Skeletal muscle tissue (tissue), 3 donors: ENCODE measurements at regions not wholly inside any gene's neighbourhood (a gene's known extent, or its start where the extent isn't known, plus 50 kb on each side); places are given as distances from the start of the nearest gene placed in this dataset.

Source experiments
- H3K27ac ChIP-seq: one replicate; pipeline ENCODE4 v1.7.0; 2013; ENCODE audit warnings: mild to moderate bottlenecking, low read depth, low read length, inconsistent platforms
- H3K27me3 ChIP-seq, 3 donors: one replicate each; pipeline ENCODE4 v1.7.0; 2013; ENCODE audit warnings: low read length in 3 of 3; ENCODE audit not compliant: control insufficient read depth in 3 of 3, insufficient read depth in 3 of 3
- H3K36me3 ChIP-seq, 3 donors: one replicate each; pipeline ENCODE4 v1.7.0; 2013; ENCODE audit warnings: low read length in 3 of 3; ENCODE audit not compliant: control insufficient read depth in 3 of 3, insufficient read depth in 3 of 3
- H3K4me1 ChIP-seq, 3 donors: one replicate each; pipeline ENCODE4 v1.7.0; 2013; ENCODE audit warnings: low read length in 3 of 3, mild to moderate bottlenecking in 3 of 3; ENCODE audit not compliant: control insufficient read depth in 3 of 3, insufficient read depth in 3 of 3
- H3K4me3 ChIP-seq, 3 donors: one replicate each; pipeline ENCODE4 v1.7.0; 2013; ENCODE audit warnings: low read length in 3 of 3
- H3K9ac ChIP-seq, 3 donors: one replicate each; pipeline ENCODE4 v1.7.0; 2013; ENCODE audit warnings: low read length in 3 of 3, mild to moderate bottlenecking in 3 of 3, moderate library complexity in 2 of 3, low read depth in 1 of 3
- H3K9me3 ChIP-seq, 3 donors: one replicate each; pipeline ENCODE4 v1.7.0; 2013; ENCODE audit warnings: low read length in 3 of 3; ENCODE audit not compliant: control insufficient read depth in 3 of 3
- donor health status: Osteomylitis.

DNA sequence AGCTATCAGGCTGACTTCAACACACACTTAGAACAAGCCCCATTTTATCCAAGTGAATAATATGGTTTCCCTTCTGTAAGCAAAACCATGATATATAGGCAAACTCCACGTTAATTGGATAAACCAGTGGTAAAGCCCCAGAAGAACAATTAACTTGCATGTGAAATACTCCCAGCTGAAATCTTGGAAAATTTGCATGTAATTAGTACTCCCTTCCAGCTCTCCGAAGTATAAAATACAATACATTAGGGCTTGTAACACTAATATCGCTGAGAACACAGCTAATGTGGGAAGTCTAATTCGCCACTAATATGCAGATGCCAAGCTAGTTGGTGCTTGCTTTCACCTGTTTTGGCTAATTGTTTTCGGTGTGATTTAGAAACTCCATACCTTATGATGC, 859.0 kb upstream of the AUTS2 start:
- no peaks in the 10 kb centered on the region for H3K9me3 ChIP-seq
- no peak overlapping the region for H3K27ac ChIP-seq
- no peaks in the 10 kb centered on the region for H3K36me3 ChIP-seq
- no peak overlapping the region for H3K4me3 ChIP-seq
- no peaks in the 10 kb centered on the region for H3K4me1 ChIP-seq
- no peaks in the 10 kb centered on the region for H3K27me3 ChIP-seq
- no peak overlapping the region for H3K9ac ChIP-seq

DNA sequence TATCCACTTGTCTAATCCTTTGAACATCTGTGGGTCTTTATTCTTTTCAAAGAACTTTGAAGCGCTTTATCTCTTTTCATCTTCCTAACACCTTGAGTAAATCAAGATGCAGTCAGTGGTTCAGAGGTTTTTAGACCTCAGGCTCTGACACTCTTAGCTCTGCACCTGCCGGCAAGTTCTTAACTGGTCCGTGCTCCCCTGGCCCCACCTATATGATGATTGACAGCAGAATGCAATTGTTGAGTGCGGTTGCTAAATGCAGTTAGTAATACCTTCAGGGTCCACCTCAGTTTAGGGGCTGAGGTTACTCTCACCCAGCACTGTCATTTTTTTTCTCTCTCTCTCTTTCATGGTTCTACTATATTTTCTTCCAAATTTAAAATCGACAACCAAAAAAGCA, 854.2 kb upstream of the AUTS2 start:
- H3K9me3 ChIP-seq, result peaks cover 0 to 2% (median 0%) of the 10 kb centered on the region in 3 donors
- H3K27me3 ChIP-seq, result no peaks in the 10 kb centered on the region
- no peaks in the 10 kb centered on the region for H3K4me1 ChIP-seq
- no peak overlapping the region for H3K9ac ChIP-seq
- no peaks in the 10 kb centered on the region for H3K36me3 ChIP-seq
- no peak overlapping the region for H3K4me3 ChIP-seq
- H3K27ac ChIP-seq, result no peak overlapping the region

DNA sequence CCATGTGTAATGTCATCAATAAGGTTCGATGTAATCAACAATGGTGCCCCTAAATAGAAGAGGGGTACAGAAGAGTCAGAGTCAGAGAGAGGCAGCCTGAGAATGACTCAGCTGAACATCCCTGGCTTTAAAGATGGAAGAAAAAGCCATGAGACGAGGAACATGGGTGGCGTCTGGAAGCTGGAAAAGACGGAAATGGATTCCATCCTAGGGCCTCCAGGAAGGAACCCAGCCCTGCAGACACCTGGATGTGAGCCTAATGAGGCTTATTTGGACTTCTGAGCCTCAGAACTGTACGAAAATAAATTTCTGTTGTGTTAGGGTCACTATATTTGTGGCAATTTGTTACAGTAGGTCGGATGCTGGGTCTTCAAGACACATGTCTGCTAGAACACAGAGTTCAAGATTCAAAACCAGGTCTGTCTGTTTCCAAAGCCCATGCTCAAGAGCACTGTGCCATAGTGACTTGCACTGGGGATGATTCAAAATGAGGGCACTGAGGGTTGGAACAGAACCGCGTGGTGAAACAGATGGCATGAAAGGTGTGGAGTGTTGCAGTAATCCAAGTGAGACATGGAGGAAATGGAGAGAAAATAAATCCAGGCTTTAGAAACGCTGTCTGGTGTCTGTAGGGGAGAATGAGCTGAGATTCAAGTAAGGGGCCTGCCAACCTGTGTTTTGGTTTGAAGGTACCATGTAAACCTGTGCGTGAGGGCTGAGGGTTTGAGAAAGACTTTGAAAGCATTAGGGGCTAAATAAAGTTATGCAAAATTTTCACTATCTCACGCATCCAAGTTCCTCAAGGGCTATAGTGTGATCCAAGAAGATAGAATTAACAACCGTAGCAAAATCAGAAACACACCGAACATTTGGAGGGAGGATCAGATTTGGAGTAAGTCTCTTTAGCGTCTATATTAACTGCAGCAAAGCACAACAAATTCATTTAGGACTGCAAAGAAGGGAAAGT, 849.1 kb upstream of the AUTS2 start:
- Histone ChIP-seq H3K4me3 (no peak overlapping the region), H3K27ac (no peak overlapping the region), H3K9ac (no peak overlapping the region), H3K36me3 (no peaks in the 10 kb centered on the region), H3K9me3 (peaks cover 0 to 2% (median 0%) of the 10 kb centered on the region in 3 donors), H3K27me3 (no peaks in the 10 kb centered on the region), H3K4me1 (peaks cover 0 to 2% (median 0%) of the 10 kb centered on the region in 3 donors)

DNA sequence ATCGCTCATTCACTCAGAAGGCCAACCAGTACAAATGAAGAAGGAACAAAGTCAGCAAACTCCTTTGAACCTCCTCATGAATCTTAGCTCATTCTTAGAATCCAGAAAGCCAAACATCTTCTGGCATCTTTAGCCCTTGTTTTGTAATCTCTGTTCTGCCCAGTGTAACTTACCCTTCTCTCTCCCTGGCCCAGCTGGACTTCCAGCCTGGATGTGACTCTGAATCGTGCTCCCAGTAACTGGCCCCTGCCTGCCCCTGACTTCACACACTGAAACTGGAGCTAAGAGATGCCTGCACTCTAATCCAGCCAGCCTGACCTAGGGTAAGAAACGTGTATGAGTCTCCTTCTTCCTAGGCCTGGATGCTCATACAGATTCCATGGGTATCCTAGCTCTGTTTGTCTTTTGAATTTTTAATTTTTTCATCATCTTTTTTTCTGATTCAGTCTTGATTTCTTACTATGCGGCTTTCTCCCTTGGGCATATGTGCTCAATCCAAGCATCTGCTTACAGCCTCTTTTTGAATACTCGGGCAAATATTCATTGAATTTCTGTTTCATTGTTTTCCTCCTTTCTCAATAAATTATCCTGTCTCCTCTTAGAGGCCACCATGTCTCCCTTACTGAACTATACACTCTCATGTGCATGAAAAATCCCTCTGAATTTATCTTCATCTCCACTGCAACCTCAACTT, 845.6 kb upstream of the AUTS2 start:
- Histone ChIP-seq H3K4me1 (peaks cover 0 to 2% (median 0%) of the 10 kb centered on the region in 3 donors), H3K36me3 (no peaks in the 10 kb centered on the region), H3K27ac (no peak overlapping the region), H3K9me3 (peaks cover 0 to 2% (median 0%) of the 10 kb centered on the region in 3 donors), H3K4me3 (no peak overlapping the region), H3K9ac (no peak overlapping the region), H3K27me3 (no peaks in the 10 kb centered on the region)

DNA sequence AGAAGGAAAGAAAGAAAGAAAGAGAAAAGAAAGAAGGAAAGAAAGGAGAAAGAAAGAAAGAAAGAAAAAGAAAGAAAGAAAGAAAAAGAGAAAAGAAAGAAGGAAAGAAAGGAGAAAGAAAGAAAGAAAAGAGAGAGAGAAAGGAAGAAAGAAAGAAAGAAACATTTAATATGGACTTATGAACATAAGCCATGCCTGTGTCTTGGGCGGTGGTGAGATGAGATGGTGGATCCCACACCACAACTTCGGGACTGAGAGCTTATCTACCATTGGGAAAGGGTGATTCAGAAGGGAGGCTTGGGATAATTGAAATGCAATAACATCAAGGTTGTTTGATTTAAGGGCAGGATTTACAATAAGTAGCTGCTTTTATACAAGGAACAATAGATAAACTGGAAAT, 843.9 kb upstream of the AUTS2 start:
- Histone ChIP-seq H3K27me3 (no peaks in the 10 kb centered on the region), H3K27ac (no peak overlapping the region), H3K4me3 (no peak overlapping the region), H3K36me3 (no peaks in the 10 kb centered on the region), H3K9me3 (no peaks in the 10 kb centered on the region), H3K9ac (no peak overlapping the region), H3K4me1 (peaks cover 0 to 2% (median 0%) of the 10 kb centered on the region in 3 donors)

DNA sequence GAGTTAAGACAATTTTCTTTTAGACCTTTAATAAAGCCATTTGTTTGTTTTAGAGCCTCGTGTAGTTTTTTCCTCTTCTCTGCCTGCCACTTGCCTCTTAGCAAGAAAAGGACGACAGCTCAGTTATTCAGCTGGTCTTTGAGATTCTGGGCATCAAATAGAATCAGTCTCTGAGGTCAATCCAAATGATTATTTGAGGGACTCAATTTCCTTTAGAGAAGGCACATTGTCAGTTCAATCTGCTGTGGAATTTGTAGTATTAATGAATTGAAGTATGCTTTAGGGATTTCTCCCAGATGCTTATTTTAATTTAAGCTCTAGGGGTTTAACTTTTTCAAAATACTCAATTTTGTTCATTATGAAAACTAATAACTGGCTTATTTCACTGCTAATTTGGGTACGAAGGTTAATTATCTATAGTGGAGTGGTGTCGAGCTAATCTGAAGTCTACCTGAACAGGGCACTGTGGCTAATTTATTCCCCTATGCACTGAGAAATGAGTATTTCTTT, 841.2 kb upstream of the AUTS2 start:
- H3K9me3 ChIP-seq, result no peaks in the 10 kb centered on the region
- peaks cover 0 to 2% (median 0%) of the 10 kb centered on the region in 3 donors for H3K4me1 ChIP-seq
- no peak overlapping the region for H3K4me3 ChIP-seq
- H3K27ac ChIP-seq, result no peak overlapping the region
- no peak overlapping the region for H3K9ac ChIP-seq
- no peaks in the 10 kb centered on the region for H3K27me3 ChIP-seq
- no peaks in the 10 kb centered on the region for H3K36me3 ChIP-seq

DNA sequence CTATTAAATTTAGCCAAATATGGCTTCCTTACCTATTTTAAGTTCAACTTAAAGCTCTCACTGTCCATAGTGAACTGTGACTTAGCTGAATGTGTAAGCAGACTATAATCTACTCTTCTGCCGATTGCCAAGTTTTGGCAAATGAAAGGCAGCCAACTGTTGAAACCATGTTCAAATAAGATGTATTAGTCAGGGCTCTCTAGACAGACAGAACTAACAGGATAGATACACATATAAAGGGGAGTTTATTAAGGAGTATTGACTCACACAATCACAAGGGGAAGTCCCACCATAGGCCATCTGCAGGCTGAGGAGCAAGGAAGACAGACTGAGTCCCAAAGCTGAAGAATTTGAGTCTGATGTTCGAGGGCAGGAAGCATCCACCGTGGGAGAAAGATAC, 837.7 kb upstream of the AUTS2 start:
- Histone ChIP-seq H3K27me3 (no peaks in the 10 kb centered on the region), H3K36me3 (no peaks in the 10 kb centered on the region), H3K4me1 (no peaks in the 10 kb centered on the region), H3K9ac (no peak overlapping the region), H3K9me3 (peaks cover 0 to 8% (median 2%) of the 10 kb centered on the region in 3 donors), H3K27ac (no peak overlapping the region), H3K4me3 (no peak overlapping the region)

DNA sequence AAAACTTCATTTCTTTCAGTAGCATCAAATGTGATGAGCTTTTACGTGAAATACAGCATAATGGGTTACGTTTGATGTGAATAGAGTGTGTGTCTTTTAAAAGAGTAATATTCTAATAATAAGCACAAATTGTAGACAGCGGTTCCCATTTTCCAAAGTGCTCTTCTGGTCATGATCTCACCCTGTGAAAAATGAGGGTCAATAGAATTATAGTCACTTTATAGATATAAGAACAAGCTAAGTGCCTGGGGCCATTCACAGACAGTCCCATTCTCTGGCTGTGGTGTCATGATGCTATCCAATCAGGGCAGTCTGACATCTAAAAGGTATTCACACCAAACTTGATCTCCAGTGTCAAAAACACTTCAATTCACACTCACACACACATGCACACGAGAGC, 830.8 kb upstream of the AUTS2 start:
- Histone ChIP-seq H3K9me3 (peaks cover 0 to 7% (median under 1%) of the 10 kb centered on the region in 3 donors), H3K27ac (no peak overlapping the region), H3K4me3 (no peak overlapping the region), H3K9ac (no peak overlapping the region), H3K4me1 (no peaks in the 10 kb centered on the region), H3K36me3 (no peaks in the 10 kb centered on the region), H3K27me3 (no peaks in the 10 kb centered on the region)

DNA sequence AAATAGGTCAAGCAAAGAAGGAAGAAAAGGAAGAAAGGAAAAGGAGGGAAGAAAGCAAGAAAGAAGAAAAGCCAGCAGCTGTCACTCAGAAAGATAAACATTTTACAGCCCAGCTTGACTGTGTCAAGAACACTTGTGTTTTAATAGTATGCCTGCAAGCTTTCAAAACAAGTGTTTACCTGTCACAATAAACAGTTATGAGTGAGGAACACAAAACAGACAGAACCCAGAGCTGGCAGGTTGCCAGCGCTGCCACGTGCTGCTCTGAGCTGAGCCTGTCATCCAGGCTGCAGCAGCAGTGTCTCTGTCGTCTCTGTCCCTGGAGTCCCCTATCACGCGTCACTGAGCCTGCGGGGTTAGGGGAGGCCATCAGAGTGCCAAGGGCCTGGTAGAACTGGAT, 827.6 kb upstream of the AUTS2 start:
- H3K36me3 ChIP-seq, result no peaks in the 10 kb centered on the region
- H3K9ac ChIP-seq, result no peak overlapping the region
- H3K27ac ChIP-seq, result no peak overlapping the region
- no peaks in the 10 kb centered on the region for H3K4me1 ChIP-seq
- no peaks in the 10 kb centered on the region for H3K27me3 ChIP-seq
- no peaks in the 10 kb centered on the region for H3K9me3 ChIP-seq
- H3K4me3 ChIP-seq, result no peak overlapping the region

DNA sequence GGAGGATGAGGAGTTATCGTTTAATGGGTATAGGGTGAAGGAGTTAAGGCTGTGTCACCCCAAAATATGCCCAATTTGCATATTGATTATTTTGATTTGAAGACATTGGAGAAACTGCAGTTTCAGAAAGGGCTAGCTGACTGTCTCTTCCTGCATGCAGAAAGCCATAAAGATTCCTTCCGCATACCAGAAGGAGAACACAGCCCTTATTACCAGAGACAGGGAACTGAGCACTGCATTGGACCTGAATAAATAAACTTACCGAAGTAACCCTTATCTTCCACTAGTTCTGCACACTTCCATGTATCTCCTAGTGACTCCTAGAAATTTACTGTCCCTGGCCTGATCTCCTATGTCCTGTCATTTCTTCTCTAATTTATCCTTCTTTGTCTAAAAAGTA, 821.9 kb upstream of the AUTS2 start:
- Histone ChIP-seq H3K9me3 (no peaks in the 10 kb centered on the region), H3K27me3 (no peaks in the 10 kb centered on the region), H3K4me1 (no peaks in the 10 kb centered on the region), H3K36me3 (no peaks in the 10 kb centered on the region), H3K27ac (no peak overlapping the region), H3K4me3 (no peak overlapping the region), H3K9ac (no peak overlapping the region)
